Liver (tissue), 8 donors: ENCODE measurements at regions not wholly inside any gene's neighbourhood (a gene's known extent, or its start where the extent isn't known, plus 50 kb on each side); places are given as distances from the start of the nearest gene placed in this dataset.

ENCODE experiments used
- DNase-seq: peaks from one replicate; pipeline ENCODE4 v3.0.0-alpha.2; 2017; ENCODE audit warnings: low spot score
- H3K27ac ChIP-seq, 2 donors: one replicate each; pipeline ENCODE4 v1.7.0; 2013; ENCODE audit warnings: inconsistent platforms in 2 of 2, low read length in 2 of 2, control low read depth in 1 of 2, low read depth in 1 of 2, mild to moderate bottlenecking in 1 of 2
- H3K27me3 ChIP-seq, 4 donors: one replicate each; pipeline versions ENCODE4 v1.6.1 to v1.7.0; 2013; ENCODE audit warnings: low read length in 3 of 4, inconsistent platforms in 1 of 4, mild to moderate bottlenecking in 1 of 4, moderate library complexity in 1 of 4; ENCODE audit not compliant: control insufficient read depth in 4 of 4, insufficient read depth in 4 of 4
- H3K36me3 ChIP-seq, 4 donors: one replicate each; pipeline versions ENCODE4 v1.6.1 to v1.7.0; 2013; ENCODE audit warnings: low read length in 3 of 4, mild to moderate bottlenecking in 3 of 4, low read depth in 1 of 4, moderate library complexity in 1 of 4; ENCODE audit not compliant: control insufficient read depth in 4 of 4, insufficient read depth in 3 of 4
- H3K4me1 ChIP-seq, 4 donors: one replicate each; pipeline versions ENCODE4 v1.6.1 to v1.7.0; 2013; ENCODE audit warnings: low read length in 3 of 4, mild to moderate bottlenecking in 3 of 4, moderate library complexity in 1 of 4; ENCODE audit not compliant: control insufficient read depth in 4 of 4, insufficient read depth in 4 of 4
- H3K4me3 ChIP-seq, 3 donors: one replicate each; pipeline versions ENCODE4 v1.6.1 to v1.7.0; 2013; ENCODE audit warnings: low read length in 3 of 3, control low read depth in 1 of 3, low read depth in 1 of 3, mild to moderate bottlenecking in 1 of 3
- H3K9ac ChIP-seq, 2 donors: one replicate each; pipeline ENCODE4 v1.7.0; 2013; ENCODE audit warnings: low read length in 2 of 2, mild to moderate bottlenecking in 2 of 2, moderate library complexity in 2 of 2, control low read depth in 1 of 2, low read depth in 1 of 2
- H3K9me3 ChIP-seq, 4 donors: one replicate each; pipeline versions ENCODE4 v1.6.1 to v1.7.0; 2013; ENCODE audit warnings: low read length in 3 of 4; ENCODE audit not compliant: control insufficient read depth in 4 of 4
- ATF3 ChIP-seq: IDR thresholded peaks from 2 replicates; pipeline ENCODE4 v1.6.1; 2016; ENCODE audit warnings: antibody characterized with exemption
- CTCF ChIP-seq: fragments of 150-350 bp; IDR thresholded peaks from 2 replicates; pipeline ENCODE4 v1.5.1; 2017; ENCODE audit warnings: improper control_type of control experiment, low read depth, low read length; ENCODE audit not compliant: missing input control
- EGR1 ChIP-seq, 2 donors: IDR thresholded peaks; 2 replicates each; pipeline ENCODE4 v1.6.1; 2016 to 2018; ENCODE audit warnings: antibody characterized with exemption in 2 of 2, low read depth in 2 of 2
- FOXA1 ChIP-seq: IDR thresholded peaks from 2 replicates; pipeline ENCODE4 v1.6.1; 2016; ENCODE audit warnings: antibody characterized with exemption
- FOXA2 ChIP-seq: IDR thresholded peaks from 2 replicates; pipeline ENCODE4 v1.6.1; 2016; ENCODE audit warnings: antibody characterized with exemption
- GABPA ChIP-seq, 2 donors: IDR thresholded peaks in 1 of 2; conservative IDR thresholded peaks in 1 of 2; 2 replicates each; pipeline ENCODE4 v1.6.1; 2016; ENCODE audit warnings: antibody characterized with exemption in 2 of 2, mild to moderate bottlenecking in 1 of 2, moderate library complexity in 1 of 2
- HNF4A ChIP-seq, 2 donors: conservative IDR thresholded peaks; 2 replicates each; pipeline ENCODE4 v1.6.1; 2016; ENCODE audit warnings: antibody characterized with exemption in 2 of 2, mild to moderate bottlenecking in 2 of 2
- HNF4G ChIP-seq: IDR thresholded peaks from 2 replicates; pipeline ENCODE4 v1.6.1; 2016; ENCODE audit warnings: antibody characterized with exemption
- JUND ChIP-seq, 2 donors: IDR thresholded peaks; 2 replicates each; pipeline ENCODE4 v1.6.1; 2016; ENCODE audit warnings: antibody characterized with exemption in 2 of 2
- MAX ChIP-seq: IDR thresholded peaks from 2 replicates; pipeline ENCODE4 v1.6.1; 2016; ENCODE audit warnings: antibody characterized with exemption
- NR2F2 ChIP-seq: IDR thresholded peaks from 2 replicates; pipeline ENCODE4 v1.6.1; 2016; ENCODE audit warnings: antibody characterized with exemption
- RAD21 ChIP-seq, 2 donors: IDR thresholded peaks; 2 replicates each; pipeline ENCODE4 v1.6.1; 2016; ENCODE audit warnings: antibody characterized with exemption in 2 of 2, mild to moderate bottlenecking in 2 of 2
- REST ChIP-seq: IDR thresholded peaks from 2 replicates; pipeline ENCODE4 v1.6.1; 2016; ENCODE audit warnings: antibody characterized with exemption, mild to moderate bottlenecking
- SP1 ChIP-seq: IDR thresholded peaks from 2 replicates; pipeline ENCODE4 v1.6.1; 2018; ENCODE audit warnings: antibody characterized with exemption, mild to moderate bottlenecking
- YY1 ChIP-seq: IDR thresholded peaks from 2 replicates; pipeline ENCODE4 v1.6.1; 2016; ENCODE audit warnings: antibody characterized with exemption, mild to moderate bottlenecking
- ZBTB33 ChIP-seq: IDR thresholded peaks from 2 replicates; pipeline ENCODE4 v1.6.1; 2016; ENCODE audit warnings: antibody characterized with exemption
- WGBS: extraction: QIAGEN DNeasy Blood & Tissue Kit; methylation state at CpG from one replicate; pipeline ENCODE4 v1.1.7; 2013; 5-methylcytosine and 5-hydroxymethylcytosine counted together
- donor health status: healthy.
- donor health status: healthy.
- donor health status: healthy.
- donor health status: healthy.
- donor health status: healthy.

GRCh38 chr12:38132139-38132538 is 184.4 kb upstream of the ALG10B start:
- H3K27me3 ChIP-seq, result no peaks in the 10 kb centered on the region
- H3K9me3 ChIP-seq, result no peaks in the 10 kb centered on the region
- TF ChIP-seq FOXA2, result no peak
- no peak for TF ChIP-seq NR2F2
- TF ChIP-seq MAX, result no peak
- TF ChIP-seq GABPA (IDR thresholded peaks at IDR 0.05 in 1 of 2, conservative IDR thresholded peaks at IDR 0.05 in 1 of 2), result no peak
- TF ChIP-seq FOXA1, result no peak
- TF ChIP-seq RAD21 (IDR thresholded peaks at IDR 0.05), result no peak
- no peak for TF ChIP-seq CTCF
- TF ChIP-seq SP1, result no peak
- TF ChIP-seq HNF4G, result no peak
- no peak for TF ChIP-seq ATF3
- TF ChIP-seq ZBTB33, result no peak
- no peak for TF ChIP-seq JUND (IDR thresholded peaks at IDR 0.05)
- no peak for TF ChIP-seq HNF4A (conservative IDR thresholded peaks at IDR 0.05)
- H3K4me1 ChIP-seq, result no peaks in the 10 kb centered on the region
- no peak overlapping the region for H3K4me3 ChIP-seq
- 48% methylated on average over 2 of the region's 2 CpGs for WGBS
- no peak overlapping the region for H3K9ac ChIP-seq
- no peaks in the 10 kb centered on the region for H3K36me3 ChIP-seq
- no peak overlapping the region for H3K27ac ChIP-seq
- DNase-seq, result no peak

- TF ChIP-seq FOXA1, result no peak
- TF ChIP-seq YY1, result no peak
- no peak for TF ChIP-seq REST
- no peak for TF ChIP-seq HNF4A (conservative IDR thresholded peaks at IDR 0.05)
- no peak for TF ChIP-seq MAX
- TF ChIP-seq ATF3, result no peak
- TF ChIP-seq EGR1 (IDR thresholded peaks at IDR 0.05; ENCODE audit: low read depth in 2 of 2), result no peak
- no peak for TF ChIP-seq HNF4G
- TF ChIP-seq NR2F2, result no peak
- H3K4me1 ChIP-seq, result peaks cover 0 to 12% (median 8%) of the 10 kb centered on the region in 4 donors
- no peaks in the 10 kb centered on the region for H3K36me3 ChIP-seq
- DNase-seq, result no peak
- WGBS, result 95% methylated on average over 12 of the region's 12 CpGs
- no peak overlapping the region for H3K4me3 ChIP-seq
- no peaks in the 10 kb centered on the region for H3K9me3 ChIP-seq
- no peak overlapping the region for H3K9ac ChIP-seq
- no peak overlapping the region for H3K27ac ChIP-seq
- H3K27me3 ChIP-seq, result no peaks in the 10 kb centered on the region
Measured at GRCh38 chr12:38137287-38137686, 179.3 kb upstream of the ALG10B start.
